Small intestine (tissue), 7 donors: ENCODE measurements at regions not wholly inside any gene's neighbourhood (a gene's known extent, or its start where the extent isn't known, plus 50 kb on each side); places are given as distances from the start of the nearest gene placed in this dataset.

Experiments
- DNase-seq, 2 donors: peaks; one replicate each; pipeline versions ENCODE4 v3.0.0 to v3.0.0-alpha.2; 2013
- FAIRE-seq: peaks from 2 replicates; lab custom pipeline; 2012; peaks lifted over from hg19 to GRCh38; lab: Jason Lieb, UNC
- H3K27ac ChIP-seq, 3 donors: one replicate each; pipeline ENCODE4 v1.5.1; 2013; ENCODE audit warnings: low read length in 2 of 3, mild to moderate bottlenecking in 2 of 3, control low read depth in 1 of 3, inconsistent platforms in 1 of 3, low read depth in 1 of 3, moderate library complexity in 1 of 3
- H3K27me3 ChIP-seq, 3 donors: one replicate each; pipeline ENCODE4 v1.6.1; 2013; ENCODE audit warnings: low read length in 3 of 3, inconsistent platforms in 1 of 3; ENCODE audit not compliant: control insufficient read depth in 3 of 3, insufficient read depth in 3 of 3
- H3K36me3 ChIP-seq, 3 donors: one replicate each; pipeline ENCODE4 v1.6.1; 2013; ENCODE audit warnings: low read length in 3 of 3, inconsistent platforms in 1 of 3, low read depth in 1 of 3, mild to moderate bottlenecking in 1 of 3, moderate library complexity in 1 of 3; ENCODE audit not compliant: control insufficient read depth in 3 of 3, insufficient read depth in 2 of 3
- H3K4me1 ChIP-seq, 3 donors: one replicate each; pipeline ENCODE4 v1.6.1; 2013; ENCODE audit warnings: low read length in 2 of 3, inconsistent platforms in 1 of 3, low read depth in 1 of 3, mild to moderate bottlenecking in 1 of 3, moderate library complexity in 1 of 3; ENCODE audit not compliant: control insufficient read depth in 3 of 3, insufficient read depth in 2 of 3
- H3K4me3 ChIP-seq, 3 donors: one replicate each; pipeline ENCODE4 v1.5.1; 2013; ENCODE audit warnings: low read length in 3 of 3, control low read depth in 1 of 3, inconsistent platforms in 1 of 3, low read depth in 1 of 3, mild to moderate bottlenecking in 1 of 3, moderate library complexity in 1 of 3
- H3K9me3 ChIP-seq, 2 donors: one replicate each; pipeline ENCODE4 v1.6.1; 2013; ENCODE audit warnings: low read depth in 1 of 2, low read length in 1 of 2; ENCODE audit not compliant: control insufficient read depth in 2 of 2, insufficient read depth in 1 of 2
- WGBS, 3 donors: extraction: QIAGEN DNeasy Blood & Tissue Kit; methylation state at CpG; one replicate each; pipeline ENCODE4 v1.1.7; 2013; 5-methylcytosine and 5-hydroxymethylcytosine counted together
- donor health status: healthy with polysubstance abuse.
- donor health status: control.
- donor health status: control.
- donor health status: Bipolar disorder and iron deficiency.
- donor health status: healthy.

GRCh38 chr9:38272710-38273109, 119.8 kb upstream of the ALDH1B1 start:
- Histone ChIP-seq H3K27me3 (peaks cover 0 to 5% (median 0%) of the 10 kb centered on the region in 3 donors), H3K9me3 (peaks cover 0 to 7% of the 10 kb centered on the region in 2 donors), H3K36me3 (no peaks in the 10 kb centered on the region), H3K27ac (no peak overlapping the region), H3K4me1 (no peaks in the 10 kb centered on the region), H3K4me3 (no peak overlapping the region)
- WGBS, 3 donors: 38 to 57% (median 38%) methylated on average over 1 of the region's 1 CpG
- FAIRE-seq: no peak
- no peak for DNase-seq

GRCh38 chr9:38271666-38272241, 120.7 kb upstream of the ALDH1B1 start:
- Histone ChIP-seq H3K27ac (no peak overlapping the region), H3K4me3 (no peak overlapping the region), H3K9me3 (peaks cover 0 to 7% of the 10 kb centered on the region in 2 donors), H3K36me3 (no peaks in the 10 kb centered on the region), H3K27me3 (peaks cover 0 to 5% (median 0%) of the 10 kb centered on the region in 3 donors), H3K4me1 (no peaks in the 10 kb centered on the region)
- DNase-seq: no peak
- no peak for FAIRE-seq
- WGBS, 3 donors: 61 to 71% (median 69%) methylated on average over 3 of the region's 3 CpGs

GRCh38 chr9:38269775-38270174, 122.7 kb upstream of the ALDH1B1 start:
- Histone ChIP-seq H3K27ac (no peak overlapping the region), H3K36me3 (no peaks in the 10 kb centered on the region), H3K27me3 (peaks cover 0 to 5% (median 0%) of the 10 kb centered on the region in 3 donors), H3K4me3 (no peak overlapping the region), H3K4me1 (no peaks in the 10 kb centered on the region), H3K9me3 (peaks cover 0 to 11% of the 10 kb centered on the region in 2 donors)
- 67 to 70% (median 70%) methylated on average over 4 of the region's 4 CpGs for WGBS, 3 donors
- no peak for DNase-seq
- FAIRE-seq: no peak

- peaks cover 0 to 3% (median 0%) of the 10 kb centered on the region in 3 donors for H3K4me1 ChIP-seq
- DNase-seq (no peak), FAIRE-seq (no peak)
- H3K9me3 ChIP-seq: peaks cover 0 to 4% of the 10 kb centered on the region in 2 donors
- H3K27me3 ChIP-seq: peaks cover 0 to 3% (median 0%) of the 10 kb centered on the region in 3 donors
- no peak overlapping the region for H3K4me3 ChIP-seq
- no peak overlapping the region for H3K27ac ChIP-seq
- WGBS, 3 donors: 47 to 55% (median 48%) methylated on average over 1 of the region's 1 CpG
- no peaks in the 10 kb centered on the region for H3K36me3 ChIP-seq
These were observed 129.0 kb upstream of the ALDH1B1 start for GRCh38 chr9:38263532-38263931.

- no peak for FAIRE-seq
- no peak overlapping the region for H3K4me3 ChIP-seq
- peak overlapping the region in 1 of 3 donors; percentile 49 for H3K27ac ChIP-seq
- H3K36me3 ChIP-seq: no peaks in the 10 kb centered on the region
- H3K9me3 ChIP-seq: no peaks in the 10 kb centered on the region
- peaks cover 0 to 3% (median 0%) of the 10 kb centered on the region in 3 donors for H3K27me3 ChIP-seq
- DNase-seq: peak in 1 of 2 donors; percentile 16
- WGBS, 3 donors: 72 to 85% (median 74%) methylated on average over 8 of the region's 8 CpGs
- peaks cover 0 to 3% (median 0%) of the 10 kb centered on the region in 3 donors for H3K4me1 ChIP-seq
These were observed 132.8 kb upstream of the ALDH1B1 start for GRCh38 chr9:38259519-38260218.

GRCh38 chr9:38259056-38259455, 133.4 kb upstream of the ALDH1B1 start:
- DNase-seq: peak; percentile 11 to 68
- Histone ChIP-seq H3K9me3 (no peaks in the 10 kb centered on the region), H3K4me3 (no peak overlapping the region), H3K36me3 (no peaks in the 10 kb centered on the region), H3K4me1 (peaks cover 0 to 3% (median 0%) of the 10 kb centered on the region in 3 donors), H3K27me3 (peaks cover 0 to 3% (median 0%) of the 10 kb centered on the region in 3 donors), H3K27ac (peak overlapping the region in 1 of 3 donors; percentile 49)
- WGBS, 3 donors: 21 to 62% (median 45%) methylated on average over 2 of the region's 2 CpGs
- no peak for FAIRE-seq

- Histone ChIP-seq H3K4me3 (no peak overlapping the region), H3K27me3 (no peaks in the 10 kb centered on the region), H3K27ac (no peak overlapping the region), H3K4me1 (peaks cover 0 to 3% (median 0%) of the 10 kb centered on the region in 3 donors), H3K36me3 (no peaks in the 10 kb centered on the region), H3K9me3 (no peaks in the 10 kb centered on the region)
- FAIRE-seq (no peak), DNase-seq (no peak)
- 78 to 82% (median 79%) methylated on average over 6 of the region's 6 CpGs for WGBS, 3 donors
These were observed 134.8 kb upstream of the ALDH1B1 start for GRCh38 chr9:38257626-38258215.

GRCh38 chr9:38256461-38256860, 136.0 kb upstream of the ALDH1B1 start:
- FAIRE-seq (no peak), DNase-seq (no peak)
- Histone ChIP-seq H3K27me3 (no peaks in the 10 kb centered on the region), H3K4me3 (no peak overlapping the region), H3K36me3 (no peaks in the 10 kb centered on the region), H3K9me3 (no peaks in the 10 kb centered on the region), H3K4me1 (peaks cover 0 to 4% (median 0%) of the 10 kb centered on the region in 3 donors), H3K27ac (no peak overlapping the region)
- 77 to 84% (median 84%) methylated on average over 2 of the region's 2 CpGs for WGBS, 3 donors
